IMR-90 (cell line): ENCODE measurements at regions not wholly inside any gene's neighbourhood (a gene's known extent, or its start where the extent isn't known, plus 50 kb on each side); places are given as distances from the start of the nearest gene placed in this dataset.

Source experiments
- CEBPB ChIP-seq: IDR thresholded peaks from 2 replicates; pipeline ENCODE4 v1.6.1; 2012; ENCODE audit warnings: low read depth, low read length, improper control_type of control experiment
- CTCF ChIP-seq: conservative IDR thresholded peaks from 2 replicates; pipeline ENCODE4 v1.5.1; 2012; ENCODE audit warnings: mild to moderate bottlenecking, low read depth, low read length, improper control_type of control experiment
- FOS ChIP-seq: fragments of 150-350 bp; IDR thresholded peaks from 2 replicates; pipeline ENCODE4 v1.6.1; 2016; ENCODE audit warnings: low read depth, low read length
- MAFK ChIP-seq: IDR thresholded peaks from 2 replicates; pipeline ENCODE4 v1.6.1; 2012; ENCODE audit warnings: low read depth, low read length, improper control_type of control experiment
- MAZ ChIP-seq: IDR thresholded peaks from 2 replicates; pipeline ENCODE4 v1.6.1; 2012; ENCODE audit warnings: low read depth, mild to moderate bottlenecking, low read length, improper control_type of control experiment, moderate library complexity, borderline replicate concordance
- POLR2A ChIP-seq: IDR thresholded peaks from 2 replicates; pipeline ENCODE4 v1.6.1; 2012; ENCODE audit warnings: mild to moderate bottlenecking, low read depth, low read length
- RAD21 ChIP-seq: IDR thresholded peaks from 2 replicates; pipeline ENCODE4 v1.6.1; 2012; ENCODE audit warnings: low read length, improper control_type of control experiment
- RCOR1 ChIP-seq: IDR thresholded peaks from 2 replicates; pipeline ENCODE4 v1.6.1; 2012; ENCODE audit warnings: mild to moderate bottlenecking, low read length, improper control_type of control experiment; ENCODE audit not compliant: insufficient replicate concordance
- RFX5 ChIP-seq: IDR thresholded peaks from 2 replicates; pipeline ENCODE4 v1.8.0; 2012; ENCODE audit warnings: low read depth, mild to moderate bottlenecking, low read length, moderate library complexity
- SMC3 ChIP-seq: fragments of 150-350 bp; IDR thresholded peaks from 2 replicates; pipeline ENCODE4 v1.6.1; 2016; ENCODE audit warnings: low read depth, mild to moderate bottlenecking, antibody characterized with exemption, low read length, moderate library complexity
- TF ChIP-seq, protein P1 (sequence below): fragments of 150-350 bp; IDR thresholded peaks from 2 replicates; pipeline ENCODE4 v1.6.1; 2017; ENCODE audit warnings: mild to moderate bottlenecking, antibody characterized with exemption, low read length, low read depth

DNA sequence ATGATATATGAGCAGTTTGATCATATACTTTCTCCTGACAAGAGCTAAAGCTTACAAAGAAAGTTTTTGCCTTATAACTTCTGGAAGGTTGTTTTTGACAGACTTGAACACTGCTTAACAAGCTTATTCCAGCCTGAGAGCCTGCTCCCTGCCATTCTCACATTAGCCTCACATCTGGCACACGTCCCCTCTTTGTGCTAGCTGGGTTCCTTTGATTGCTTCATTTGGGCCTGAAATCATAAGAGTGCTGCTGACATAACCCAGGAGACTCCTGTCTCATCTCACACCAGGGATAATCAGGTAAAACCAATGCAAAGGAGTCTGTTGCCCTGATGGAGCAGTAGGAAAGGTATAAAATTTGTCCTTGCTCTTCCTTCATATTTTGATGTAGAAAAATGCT, 1411.7 kb upstream of the B3GALT2 start:
- no peak for TF ChIP-seq CTCF
- TF ChIP-seq RFX5, result no peak
- no peak for TF ChIP-seq CEBPB
- no peak for TF ChIP-seq SMC3
- no peak for TF ChIP-seq RCOR1
- TF ChIP-seq RAD21, result no peak
- TF ChIP-seq POLR2A, result no peak
- TF ChIP-seq FOS, result no peak
- no peak for TF ChIP-seq MAZ
- TF ChIP-seq, protein P1, sequence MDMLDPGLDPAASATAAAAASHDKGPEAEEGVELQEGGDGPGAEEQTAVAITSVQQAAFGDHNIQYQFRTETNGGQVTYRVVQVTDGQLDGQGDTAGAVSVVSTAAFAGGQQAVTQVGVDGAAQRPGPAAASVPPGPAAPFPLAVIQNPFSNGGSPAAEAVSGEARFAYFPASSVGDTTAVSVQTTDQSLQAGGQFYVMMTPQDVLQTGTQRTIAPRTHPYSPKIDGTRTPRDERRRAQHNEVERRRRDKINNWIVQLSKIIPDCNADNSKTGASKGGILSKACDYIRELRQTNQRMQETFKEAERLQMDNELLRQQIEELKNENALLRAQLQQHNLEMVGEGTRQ, result no peak
- no peak for TF ChIP-seq MAFK
